ENCODE measurements at regions not wholly inside any gene's neighbourhood (a gene's known extent, or its start where the extent isn't known, plus 50 kb on each side); places are given as distances from the start of the nearest gene placed in this dataset.
"Not testable (repeated sequence)": the region's sequence is repeated elsewhere in the genome, so short reads cannot be mapped to it uniquely, and the experiment has no call there.

DNA sequence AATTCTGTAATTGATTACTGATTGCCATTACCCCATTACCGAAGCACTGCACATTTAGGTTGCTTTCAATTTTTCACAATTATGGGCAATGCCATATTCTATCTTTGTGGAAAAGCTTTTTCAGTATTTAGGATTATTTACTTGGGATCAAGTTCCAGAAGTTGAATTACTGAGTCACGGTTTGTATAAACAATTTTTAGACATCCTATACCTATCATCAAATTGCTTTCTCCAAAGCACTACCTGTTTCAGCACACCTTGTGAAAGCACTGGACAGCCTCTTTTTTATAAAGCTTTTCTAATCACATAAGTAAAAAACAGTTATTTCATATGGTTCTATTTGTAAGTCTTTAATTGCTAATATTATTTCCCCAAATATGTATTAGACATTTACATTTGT is 221.5 kb upstream of the CAND1 start:
- DNase-seq = peak; percentile 32

GRCh38 chr12:67048371-67048770 is 220.8 kb upstream of the CAND1 start:
- DNase-seq = peak; percentile 6

DNA sequence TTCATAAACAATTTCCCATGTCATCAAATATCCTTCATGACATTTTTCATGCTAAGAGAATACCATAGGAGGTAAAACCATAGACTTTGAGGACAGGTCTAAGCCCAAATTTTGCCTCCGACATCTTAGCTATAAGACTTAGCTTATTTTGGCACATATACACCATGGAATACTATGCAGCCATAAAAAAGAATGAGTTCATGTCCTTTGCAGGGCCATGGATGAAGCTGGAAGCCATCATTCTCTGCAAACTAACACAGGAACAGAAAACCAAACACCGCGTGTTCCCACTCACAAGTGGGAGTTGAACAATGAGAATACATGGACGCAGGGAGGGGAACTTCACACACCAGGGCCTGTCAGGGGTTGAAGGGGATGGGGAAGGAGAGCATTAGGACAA is 220.0 kb upstream of the CAND1 start:
- not testable (repeated sequence) for DNase-seq

DNA sequence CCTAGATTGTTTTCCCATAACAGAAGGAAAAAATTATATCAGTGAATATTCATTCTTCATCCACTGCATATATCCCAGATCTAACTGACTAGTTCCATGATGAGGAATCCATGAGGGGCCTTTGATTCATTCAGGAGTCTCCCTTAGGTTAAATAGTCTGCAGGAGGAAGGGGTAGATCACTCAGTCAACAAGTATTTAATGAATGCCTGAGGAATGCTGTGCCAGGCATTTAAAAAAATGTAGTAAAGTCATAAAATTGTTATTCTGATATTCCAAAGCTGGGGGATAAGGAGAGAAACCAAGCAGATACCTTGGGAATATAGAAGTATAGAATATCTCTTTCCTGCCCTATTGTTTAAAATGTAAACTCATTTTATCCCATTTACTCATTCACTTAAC is 216.2 kb upstream of the CAND1 start:
- DNase-seq = no peak

DNA sequence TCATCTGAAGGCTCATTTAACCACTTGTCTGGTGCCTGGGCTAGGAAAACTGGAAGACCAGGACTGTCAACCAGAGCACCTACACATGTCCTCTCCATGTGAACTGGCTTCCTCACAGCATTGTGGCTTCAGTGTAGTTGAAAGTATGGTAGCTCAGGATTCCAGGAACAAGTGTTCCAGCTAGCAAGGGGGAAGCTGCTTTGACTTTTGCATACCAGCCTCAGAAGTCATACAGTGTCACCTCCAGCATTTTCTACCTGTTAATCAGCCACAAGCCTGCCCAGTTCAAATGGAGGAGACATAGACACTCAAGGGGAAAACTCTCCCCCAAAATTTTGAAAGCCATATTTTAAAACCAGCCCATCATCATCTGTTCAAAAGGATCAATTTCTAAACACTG is 212.8 kb upstream of the CAND1 start:
- DNase-seq = no peak

GRCh38 chr12:67057072-67057471 is 212.1 kb upstream of the CAND1 start:
- no peak for DNase-seq

DNA sequence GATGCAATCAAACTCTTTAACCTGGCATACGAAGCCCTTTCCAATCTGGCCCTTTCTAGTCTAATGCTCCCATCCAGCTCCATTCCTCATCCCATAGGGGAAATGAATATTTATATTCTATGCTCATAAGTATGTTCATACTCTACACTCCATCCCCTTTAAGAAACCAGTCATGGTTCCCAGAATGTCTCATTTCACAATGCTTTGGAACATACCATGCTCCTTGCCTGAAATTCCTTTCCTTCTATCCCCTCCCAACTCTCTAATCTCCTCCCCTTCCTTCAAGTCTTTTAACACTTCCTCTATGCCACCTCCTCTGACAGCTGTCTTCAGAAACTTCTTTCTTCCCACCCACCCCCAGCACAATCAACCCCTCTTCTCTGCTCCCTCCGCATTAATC is 207.0 kb upstream of the CAND1 start:
- DNase-seq = no peak

DNA sequence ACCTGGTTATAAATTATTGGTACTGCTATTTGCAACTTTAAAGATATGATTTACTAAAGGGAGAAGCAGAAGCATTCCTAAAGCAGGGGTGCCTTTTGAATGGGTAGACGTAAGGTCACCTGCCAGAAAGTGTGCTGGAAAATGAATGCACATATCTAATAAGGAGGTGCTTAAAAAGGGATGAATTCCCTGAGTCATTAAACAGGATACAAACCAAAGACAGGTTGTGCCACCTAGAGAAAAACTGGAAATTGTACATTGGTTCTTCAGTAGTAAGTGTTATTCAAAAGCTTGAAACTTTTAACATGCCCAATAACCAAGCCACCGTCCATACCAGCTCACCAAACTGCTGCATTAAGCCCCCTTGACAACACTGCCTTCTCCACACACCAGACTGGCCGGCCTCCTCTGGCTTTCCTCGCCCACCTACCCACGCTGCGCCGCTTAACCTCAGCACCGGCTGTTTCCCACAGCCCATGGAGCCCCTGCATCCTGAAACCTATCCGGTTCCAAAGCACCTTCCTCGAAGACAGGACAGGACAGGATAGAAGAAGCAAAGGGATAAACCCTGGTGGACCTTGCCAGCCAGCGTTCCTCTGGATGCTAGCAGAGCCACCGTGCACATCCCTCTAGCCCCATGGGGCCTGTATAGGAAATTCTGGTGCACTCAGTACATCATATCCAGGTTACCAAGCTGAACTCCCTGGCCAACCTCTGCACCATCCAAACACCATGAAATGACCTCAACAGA is 201.5 kb upstream of the CAND1 start:
- DNase-seq = peak; percentile 53

DNA sequence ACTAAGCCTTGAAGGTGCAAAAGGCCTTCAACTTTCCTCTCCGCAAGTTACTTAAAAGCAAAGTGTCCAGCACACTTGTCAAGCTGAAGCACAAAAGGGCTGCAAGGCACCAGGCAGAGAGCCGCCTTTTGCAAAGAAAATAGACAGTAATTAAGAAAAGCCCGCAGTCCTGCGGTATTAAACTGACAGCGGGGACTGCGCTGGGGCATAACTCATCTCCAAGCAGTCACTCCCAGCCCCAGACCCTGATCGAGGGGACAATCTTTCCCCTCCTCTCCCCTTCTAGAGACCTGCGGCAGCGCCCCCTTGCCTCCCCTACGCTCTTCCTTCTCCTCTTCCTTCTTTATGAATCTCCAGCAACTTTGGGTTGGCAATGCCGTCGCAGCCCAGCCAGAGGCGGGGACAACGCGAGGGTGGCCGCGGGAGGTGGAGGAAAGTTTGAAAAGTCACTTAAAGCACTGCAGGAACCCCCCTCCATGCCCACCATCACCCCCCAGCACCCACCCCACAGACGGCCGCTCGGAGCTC is 200.9 kb upstream of the CAND1 start:
- peak; percentile 58 for DNase-seq

- DNase-seq = peak; percentile 82
Measured at GRCh38 chr12:67068761-67069450, 200.3 kb upstream of the CAND1 start.

DNA sequence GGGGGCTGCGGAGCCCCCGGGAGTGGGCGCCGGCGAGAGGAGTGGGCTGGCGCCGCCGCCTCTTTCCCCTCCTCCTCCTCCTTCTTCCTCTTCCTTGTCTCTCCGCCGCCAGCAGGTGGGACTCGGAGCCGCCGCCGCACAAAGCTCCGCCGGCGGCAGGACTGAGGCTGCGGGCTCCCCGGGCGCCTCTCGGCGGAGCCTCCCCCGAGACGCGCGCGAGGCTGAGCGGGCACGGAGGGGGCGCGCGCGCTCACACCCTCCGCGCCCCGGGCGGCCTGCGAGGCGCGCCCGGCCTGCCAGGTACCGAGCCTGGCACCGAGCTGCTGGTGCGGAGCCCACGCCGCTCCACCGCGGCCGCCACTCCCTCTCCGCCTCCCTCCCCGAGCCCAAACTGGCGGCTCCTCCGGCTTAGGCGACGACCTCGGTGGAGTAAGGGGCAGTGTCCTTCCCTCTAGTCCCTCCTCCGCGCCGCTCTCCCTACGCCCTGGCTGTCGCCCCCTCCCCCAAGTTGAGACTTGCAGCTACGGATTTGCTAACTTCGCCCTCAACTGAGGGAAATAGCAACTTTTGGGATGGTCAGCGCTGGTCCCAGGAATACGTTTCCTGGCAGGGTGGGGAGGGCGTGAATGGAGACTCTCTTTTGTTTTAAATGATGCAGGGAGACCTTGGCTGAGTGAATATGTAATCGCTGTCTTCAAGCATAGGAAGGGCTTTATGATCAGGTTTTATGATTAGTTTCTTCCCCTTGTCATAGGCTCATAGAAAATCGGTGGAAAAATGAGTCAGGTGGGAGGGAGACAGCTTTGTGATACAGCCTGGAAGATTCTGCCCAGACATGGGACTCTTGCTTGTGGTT is 199.5 kb upstream of the CAND1 start:
- peak; percentile 73 for DNase-seq

DNA sequence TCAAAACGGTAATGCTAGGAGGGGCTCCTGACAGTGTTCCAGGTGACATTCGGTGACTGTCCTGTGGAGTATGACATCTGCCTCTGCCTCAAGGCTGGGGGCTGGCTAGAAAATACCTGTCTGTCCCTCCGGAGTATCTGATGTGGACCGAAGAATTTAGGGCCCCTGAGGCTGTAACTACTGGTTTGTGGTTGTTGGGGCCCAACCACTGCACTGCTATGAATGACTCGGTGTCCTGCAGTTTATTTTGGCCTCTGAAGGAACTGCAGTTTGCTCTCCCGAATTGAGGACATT is 198.9 kb upstream of the CAND1 start:
- no peak for DNase-seq

DNA sequence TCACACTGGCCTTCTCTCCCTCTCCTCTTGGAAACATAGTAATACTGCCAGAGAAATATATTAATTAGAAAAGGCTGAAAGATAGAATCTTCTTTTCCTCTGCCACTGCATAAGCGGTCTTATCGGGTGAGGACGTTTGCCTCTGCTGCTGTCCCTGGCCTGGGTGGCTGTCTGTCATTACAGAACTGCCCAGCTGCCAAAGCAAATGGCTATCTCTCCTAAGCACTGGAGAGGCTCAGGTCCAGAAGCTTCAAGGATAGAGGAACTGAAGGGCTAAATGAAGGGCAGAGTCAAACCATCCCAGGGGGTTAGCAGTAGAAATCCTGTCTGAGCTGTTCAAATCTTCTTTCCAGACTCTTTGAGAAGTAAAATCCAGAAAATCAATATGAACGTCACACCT is 198.6 kb upstream of the CAND1 start:
- no peak for DNase-seq

GRCh38 chr12:67072281-67072680 is 196.9 kb upstream of the CAND1 start:
- DNase-seq = not testable (repeated sequence)

DNA sequence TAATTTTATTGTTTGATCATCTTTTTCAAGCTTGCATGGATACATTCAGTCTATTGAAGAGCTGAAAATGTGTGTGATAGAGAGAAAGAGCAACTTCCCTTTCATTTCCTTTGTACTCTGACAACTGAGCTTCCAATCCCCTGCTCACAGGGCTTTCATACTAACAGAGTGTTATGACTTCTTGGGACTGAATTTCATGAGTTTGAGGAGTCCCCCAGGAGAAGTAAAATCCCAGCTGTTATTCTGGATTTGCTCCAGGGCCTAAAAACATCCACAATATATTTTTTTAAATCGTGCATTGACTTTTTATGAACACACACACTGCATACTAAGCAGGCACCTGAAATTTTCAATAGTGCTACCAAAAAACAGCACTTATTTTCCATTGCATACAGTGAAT is 195.8 kb upstream of the CAND1 start:
- peak; percentile 26 for DNase-seq

GRCh38 chr12:67074072-67074471 is 195.1 kb upstream of the CAND1 start:
- DNase-seq = no peak

- DNase-seq = no peak
Measured at GRCh38 chr12:67077617-67078016, 191.5 kb upstream of the CAND1 start.

GRCh38 chr12:67078957-67079356 is 190.2 kb upstream of the CAND1 start:
- DNase-seq = peak; percentile 45

GRCh38 chr12:67080637-67081036 is 188.5 kb upstream of the CAND1 start:
- no peak for DNase-seq

DNA sequence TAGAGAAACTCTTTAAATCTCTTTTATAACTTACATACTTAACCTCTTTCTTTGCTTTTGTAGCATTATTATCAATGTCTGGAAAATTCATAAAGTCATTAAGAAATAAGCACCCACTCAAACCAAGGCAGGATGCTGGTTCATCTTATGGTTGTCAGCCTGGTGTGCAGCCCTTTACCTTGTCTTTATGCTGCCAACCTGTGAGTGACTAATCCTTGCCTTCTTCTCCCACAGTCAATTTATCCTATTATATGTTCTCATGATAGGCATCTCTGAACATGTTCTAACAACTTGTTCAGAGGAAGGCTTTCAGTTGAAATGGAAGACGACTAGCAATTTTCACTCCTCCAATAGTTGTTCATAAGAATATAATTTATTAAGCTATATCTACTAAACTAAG is 186.9 kb upstream of the CAND1 start:
- DNase-seq = no peak

DNA sequence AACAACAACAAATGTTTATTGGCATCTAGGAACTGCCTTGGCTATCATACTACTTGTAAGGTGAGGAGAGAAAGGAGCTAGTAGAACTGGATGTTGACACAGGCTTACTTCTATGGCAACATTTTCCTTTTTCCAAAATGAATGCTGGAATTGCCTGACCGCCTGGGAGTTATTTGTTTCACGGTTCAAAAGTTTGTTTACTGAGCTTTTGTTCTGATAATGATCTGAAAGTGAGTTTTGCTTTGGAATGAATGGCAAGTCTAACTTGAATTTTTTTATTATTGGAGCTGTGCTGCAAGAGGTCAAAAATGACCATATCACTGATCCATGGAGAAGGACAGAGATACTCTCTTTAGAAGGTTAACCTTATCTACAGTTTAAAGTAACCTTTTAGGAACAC is 183.5 kb upstream of the CAND1 start:
- DNase-seq = peak; percentile 56

DNA sequence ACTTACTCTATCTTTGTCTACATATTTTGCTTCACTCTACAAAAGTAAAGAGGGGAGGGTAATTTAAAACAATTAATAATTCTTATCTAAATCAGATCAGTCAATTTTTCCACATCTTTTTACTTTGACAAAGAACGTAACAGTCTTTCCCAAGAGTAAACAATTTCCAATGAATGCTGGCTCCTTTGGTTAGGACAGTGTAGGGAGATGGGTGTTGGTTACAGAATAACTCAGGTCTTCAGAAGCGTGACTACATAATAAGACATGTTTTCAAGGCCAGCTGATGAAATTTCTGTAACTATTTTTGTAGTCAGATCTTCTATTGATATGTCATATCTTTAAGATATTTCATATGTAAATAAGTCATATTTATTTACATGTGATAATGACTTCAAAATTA is 183.0 kb upstream of the CAND1 start:
- no peak for DNase-seq

DNA sequence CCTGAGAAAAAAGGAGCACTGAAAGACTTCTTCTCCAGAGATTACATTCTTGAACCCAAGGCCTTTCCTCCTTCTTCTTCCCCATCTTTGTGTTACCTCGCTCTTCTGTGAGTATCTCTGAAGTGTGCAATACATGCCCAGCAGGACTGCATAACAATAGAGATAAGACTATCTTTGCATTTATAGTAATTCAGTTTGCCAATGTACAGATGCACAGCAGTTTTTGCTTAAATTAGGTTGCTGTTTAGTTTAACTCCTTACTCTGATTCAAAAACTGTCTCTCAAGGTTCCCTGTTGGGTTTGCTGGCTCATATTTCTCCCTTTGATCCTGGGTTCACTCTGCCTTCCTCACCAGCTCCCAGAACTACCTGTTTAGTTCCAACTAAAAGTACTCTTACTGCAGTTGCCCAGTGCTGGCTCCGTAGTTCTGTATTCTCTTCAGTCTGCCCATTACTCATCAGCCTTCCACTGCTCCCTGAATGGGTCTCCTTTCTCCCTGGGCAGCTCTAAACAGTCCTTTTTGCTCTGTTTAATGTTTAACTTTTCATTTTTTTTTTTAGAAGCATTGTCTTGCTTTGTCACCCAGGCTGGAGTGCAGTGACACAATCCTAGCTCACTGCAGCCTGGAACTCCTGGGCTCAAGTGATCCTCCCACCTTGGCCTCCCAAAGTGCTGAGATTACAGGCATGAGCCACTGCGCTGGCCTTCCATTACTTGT is 180.6 kb upstream of the CAND1 start:
- DNase-seq = no peak
